PC-3 (cell line): ENCODE measurements at regions not wholly inside any gene's neighbourhood (a gene's known extent, or its start where the extent isn't known, plus 50 kb on each side); places are given as distances from the start of the nearest gene placed in this dataset.

ENCODE experiments used
- ATAC-seq: fragments of 200-7000 bp; cut with Tn5 transposase; 2 replicates; pipeline ENCODE4 v1.9.1; 2020; ENCODE audit warnings: mild to moderate bottlenecking, moderate library complexity
- BruUV-seq: library from RNA; stranded (reverse); fragments of 400-500 nt; replicated peaks from 2 replicates; lab custom pipeline; 2021; lab: Mats Ljungman, UMichigan
- CTCF ChIA-PET: fragments of 300-600 bp; sonication (Branson Sonifier 250); formaldehyde crosslinking; loops from one replicate; lab custom pipeline; 2022; ENCODE audit warnings: antibody characterized with exemption; lab: Charles Lee
- POLR2A ChIA-PET: fragments of 300-600 bp; sonication (Branson Sonifier 250); formaldehyde crosslinking; loops from one replicate; lab custom pipeline; 2022; ENCODE audit warnings: antibody characterized with exemption; ENCODE audit not compliant: unreplicated experiment; lab: Charles Lee
- DNase-seq: peaks from one replicate; pipeline ENCODE4 v3.0.0-alpha.2; 2015
- H2AFZ ChIP-seq: fragments of 300-600 bp; sonication (generic); 2 replicates; pipeline ENCODE4 v1.6.0; 2016; ENCODE audit warnings: antibody characterized with exemption, low read length
- H3F3A ChIP-seq: fragments of 300-600 bp; sonication (generic); one replicate; pipeline ENCODE4 v1.6.0; 2017; ENCODE audit warnings: antibody characterized with exemption, low read length, control low read depth, mild to moderate bottlenecking; ENCODE audit not compliant: unreplicated experiment
- H3K27ac ChIP-seq: fragments of 300-600 bp; sonication (generic); 2 replicates; pipeline ENCODE4 v1.5.1; 2016; ENCODE audit warnings: mild to moderate bottlenecking, low read length
- H3K27me3 ChIP-seq: fragments of 300-600 bp; sonication (generic); 2 replicates; pipeline ENCODE4 v1.6.1; 2016; ENCODE audit warnings: low read length, mixed read lengths
- H3K36me3 ChIP-seq: fragments of 300-600 bp; sonication (generic); 2 replicates; pipeline ENCODE4 v1.6.1; 2016; ENCODE audit warnings: low read depth, mixed run types, low read length, mixed read lengths
- H3K4me1 ChIP-seq: fragments of 300-600 bp; sonication (generic); 2 replicates; pipeline ENCODE4 v1.5.1; 2016; ENCODE audit warnings: low read length; ENCODE audit not compliant: insufficient read depth
- H3K4me2 ChIP-seq: fragments of 300-600 bp; sonication (generic); 2 replicates; pipeline ENCODE4 v1.6.0; 2016; ENCODE audit warnings: low read length
- H3K4me3 ChIP-seq: fragments of 300-600 bp; sonication (generic); 2 replicates; pipeline ENCODE4 v1.5.1; 2016; ENCODE audit warnings: mild to moderate bottlenecking, low read length, mixed read lengths
- H3K79me2 ChIP-seq: fragments of 300-600 bp; sonication (generic); 2 replicates; pipeline ENCODE4 v1.6.1; 2017; ENCODE audit warnings: low read length, mixed read lengths
- H3K9ac ChIP-seq: fragments of 300-600 bp; sonication (generic); 2 replicates; pipeline ENCODE4 v1.6.0; 2016; ENCODE audit warnings: mild to moderate bottlenecking, low read length
- H3K9me2 ChIP-seq: fragments of 300-600 bp; sonication (generic); replicated peaks from 2 replicates; pipeline ENCODE4 v1.6.1; 2016; ENCODE audit warnings: mixed run types, low read length, mixed read lengths
- H3K9me3 ChIP-seq: fragments of 300-600 bp; sonication (generic); 2 replicates; pipeline ENCODE4 v1.6.1; 2016; ENCODE audit warnings: low read length, mixed read lengths
- H4K20me1 ChIP-seq: fragments of 300-600 bp; sonication (generic); 2 replicates; pipeline ENCODE4 v1.6.1; 2016; ENCODE audit warnings: low read length, mixed read lengths
- CTCF ChIP-seq: fragments of 300-600 bp; sonication (generic); conservative IDR thresholded peaks from 2 replicates; pipeline ENCODE4 v1.5.1; 2017; ENCODE audit warnings: antibody characterized with exemption, low read depth, mild to moderate bottlenecking, low read length
- EZH2 ChIP-seq: fragments of 300-600 bp; sonication (generic); IDR thresholded peaks from one replicate; pipeline ENCODE4 v1.6.1; 2017; ENCODE audit warnings: antibody characterized with exemption, mild to moderate bottlenecking, low read length; ENCODE audit not compliant: unreplicated experiment
- EZH2phosphoT487 ChIP-seq: fragments of 300-600 bp; sonication (generic); IDR thresholded peaks from 2 replicates; pipeline ENCODE4 v1.6.1; 2018; ENCODE audit warnings: mild to moderate bottlenecking, antibody characterized with exemption, low read length, borderline replicate concordance
- intact Hi-C: fragments of 100-400 bp; cut with micrococcal nuclease; formaldehyde crosslinking; loops from 2 replicates; pipeline ENCODE4 v1.9.0; 2023

- H3K27me3 ChIP-seq = no peaks in the 10 kb centered on the region
- no peaks in the 10 kb centered on the region for H3F3A ChIP-seq
- ChIA-PET POLR2A (interaction anchor here (0.5 kb wide), 1 partner anchor 626 kb away, joined by 3 read pairs; no protein-coding TSS in a partner anchor), CTCF (no interaction called here)
- TF ChIP-seq EZH2phosphoT487 (no peak), EZH2 (no peak), CTCF (no peak)
- no peaks in the 10 kb centered on the region for H3K9me3 ChIP-seq
- no peaks in the 10 kb centered on the region for H3K79me2 ChIP-seq
- no peak overlapping the region for H3K27ac ChIP-seq
- 0 out of 2 replicates have a peak, but pooled peaks cover 5% of the 10 kb centered on the region for H3K4me1 ChIP-seq
- no peaks in the 10 kb centered on the region for H4K20me1 ChIP-seq
- no peak overlapping the region for H3K4me2 ChIP-seq
- H3K36me3 ChIP-seq = no peaks in the 10 kb centered on the region
- BruUV-seq = no TSS peak
- peak; percentile 24; the same call in 1 of the 2 replicates for ATAC-seq
- H2AFZ ChIP-seq = no peak overlapping the region
- intact Hi-C loops = no loop called here
- DNase-seq = peak; percentile 78
- no peak overlapping the region for H3K4me3 ChIP-seq
- H3K9me2 ChIP-seq = no peaks in the 10 kb centered on the region
- no peak overlapping the region for H3K9ac ChIP-seq
These were observed 740.1 kb downstream of the KLHL13 start for GRCh38 chrX:117376460-117376859.

- no peaks in the 10 kb centered on the region for H4K20me1 ChIP-seq
- no peak overlapping the region for H3K4me2 ChIP-seq
- ChIA-PET CTCF (no interaction called here), POLR2A (no interaction called here)
- no peaks in the 10 kb centered on the region for H3K36me3 ChIP-seq
- intact Hi-C loops = no loop called here
- H3K9ac ChIP-seq = no peak overlapping the region
- no peaks in the 10 kb centered on the region for H3K9me3 ChIP-seq
- no peak overlapping the region for H3K4me3 ChIP-seq
- no peaks in the 10 kb centered on the region for H3K4me1 ChIP-seq
- BruUV-seq = no TSS peak
- no peak overlapping the region for H3K27ac ChIP-seq
- ATAC-seq (no peak), DNase-seq (no peak)
- no peak overlapping the region for H2AFZ ChIP-seq
- TF ChIP-seq EZH2 = no peak
- TF ChIP-seq CTCF = no peak
- no peak for TF ChIP-seq EZH2phosphoT487
- no peaks in the 10 kb centered on the region for H3K79me2 ChIP-seq
- H3F3A ChIP-seq = no peaks in the 10 kb centered on the region
- no peaks in the 10 kb centered on the region for H3K27me3 ChIP-seq
- H3K9me2 ChIP-seq = no peaks in the 10 kb centered on the region
These were observed 781.4 kb downstream of the KLHL13 start for GRCh38 chrX:117335209-117335608.

- DNase-seq (no peak), ATAC-seq (no peak)
- ChIA-PET CTCF (no interaction called here), POLR2A (no interaction called here)
- no peaks in the 10 kb centered on the region for H4K20me1 ChIP-seq
- no peaks in the 10 kb centered on the region for H3K79me2 ChIP-seq
- H3F3A ChIP-seq = no peaks in the 10 kb centered on the region
- no peak for TF ChIP-seq CTCF
- TF ChIP-seq EZH2 = no peak
- TF ChIP-seq EZH2phosphoT487 = no peak
- no TSS peak for BruUV-seq
- no peak overlapping the region for H3K4me3 ChIP-seq
- no peak overlapping the region for H3K4me2 ChIP-seq
- H3K27ac ChIP-seq = no peak overlapping the region
- no peaks in the 10 kb centered on the region for H3K27me3 ChIP-seq
- H3K9ac ChIP-seq = no peak overlapping the region
- intact Hi-C loops = no loop called here
- H3K9me3 ChIP-seq = no peaks in the 10 kb centered on the region
- H2AFZ ChIP-seq = no peak overlapping the region
- H3K4me1 ChIP-seq = no peaks in the 10 kb centered on the region
- no peaks in the 10 kb centered on the region for H3K36me3 ChIP-seq
- no peaks in the 10 kb centered on the region for H3K9me2 ChIP-seq
These were observed 789.2 kb downstream of the KLHL13 start for GRCh38 chrX:117327373-117327772.
